ENCODE measurements at regions not wholly inside any gene's neighbourhood (a gene's known extent, or its start where the extent isn't known, plus 50 kb on each side); places are given as distances from the start of the nearest gene placed in this dataset.
A peak's percentile ranks its signal among the peaks of the same experiment; 100 is the strongest.
"Not testable (repeated sequence)": the region's sequence is repeated elsewhere in the genome, so short reads cannot be mapped to it uniquely, and the experiment has no call there.

DNA sequence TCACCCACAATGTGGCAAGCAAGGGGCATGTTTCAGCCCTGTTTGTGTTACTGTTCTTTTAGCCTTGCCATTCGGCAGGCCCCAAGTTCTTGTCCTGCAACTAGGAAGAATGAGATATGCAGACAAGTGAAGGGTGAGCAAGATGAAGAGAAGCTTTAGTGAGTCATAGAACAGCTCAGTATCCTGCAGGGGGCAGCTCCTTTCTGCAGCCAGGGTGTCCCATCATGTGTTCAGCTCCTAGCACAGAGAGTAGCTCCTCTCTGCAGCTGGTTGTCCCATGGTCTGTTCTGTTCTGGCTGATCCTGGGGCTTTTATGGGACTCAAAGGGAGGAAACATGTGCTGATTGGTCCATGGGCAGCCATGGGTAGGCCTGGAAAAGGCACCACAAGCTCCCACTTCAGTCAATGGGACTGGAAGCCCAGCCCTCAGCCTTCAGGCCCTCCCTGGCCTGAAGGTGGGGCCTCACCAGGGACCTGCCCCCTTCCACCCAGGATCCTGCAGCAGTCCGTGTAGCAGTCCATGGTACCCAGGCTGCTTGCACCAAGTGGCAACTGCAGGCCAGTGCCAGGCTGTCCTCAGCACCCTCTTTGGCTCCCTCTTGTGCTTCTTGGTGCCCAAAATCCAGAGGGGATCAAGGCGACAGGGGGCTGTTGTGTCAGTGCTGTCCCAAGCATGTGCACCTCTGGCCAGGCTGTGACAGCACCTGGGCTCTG lies 326.4 kb downstream of the NR4A2 start:
- DNase-seq (ENCODE audit: low spot score): peak; percentile 17

DNA sequence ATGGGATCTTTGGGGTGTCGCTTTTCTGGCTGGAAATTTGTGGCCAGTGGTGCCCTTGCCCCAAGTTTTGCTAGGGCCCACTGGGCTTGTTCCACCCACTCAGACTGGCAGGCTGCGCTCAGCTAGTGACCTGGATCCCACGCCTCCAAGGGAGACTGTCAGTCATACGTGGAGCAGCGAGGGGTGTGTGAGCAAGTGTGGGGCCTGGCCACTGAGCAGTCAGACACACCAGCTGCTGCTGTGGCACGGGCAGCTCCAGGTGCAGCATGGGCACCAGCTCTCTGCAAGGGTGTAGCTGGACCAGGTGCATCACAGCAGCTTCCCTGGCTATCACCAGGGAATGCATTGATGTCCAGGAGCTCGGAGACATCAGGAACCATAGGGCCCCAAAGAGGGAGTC lies 327.0 kb downstream of the NR4A2 start:
- no peak for DNase-seq (ENCODE audit: low spot score)

DNA sequence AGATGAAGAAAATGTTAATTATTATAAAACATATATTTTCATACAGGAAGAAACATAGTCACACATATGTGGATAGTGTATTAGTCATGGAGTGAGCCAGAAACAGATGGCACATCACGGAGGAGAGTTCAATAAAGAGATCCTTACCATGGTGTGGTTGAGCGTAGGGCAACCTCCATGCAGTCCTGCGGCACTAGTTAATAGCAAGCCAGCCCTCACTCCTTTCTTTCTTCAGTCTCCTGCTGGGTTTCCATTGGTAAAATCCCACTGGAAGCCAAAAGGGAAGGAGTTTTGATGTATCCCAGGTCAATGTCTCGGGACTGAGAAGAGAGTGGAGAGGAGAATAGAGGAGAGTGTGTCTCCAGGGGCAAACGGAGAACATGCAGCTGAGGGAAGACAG lies 328.1 kb downstream of the NR4A2 start:
- DNase-seq (ENCODE audit: low spot score): no peak

DNA sequence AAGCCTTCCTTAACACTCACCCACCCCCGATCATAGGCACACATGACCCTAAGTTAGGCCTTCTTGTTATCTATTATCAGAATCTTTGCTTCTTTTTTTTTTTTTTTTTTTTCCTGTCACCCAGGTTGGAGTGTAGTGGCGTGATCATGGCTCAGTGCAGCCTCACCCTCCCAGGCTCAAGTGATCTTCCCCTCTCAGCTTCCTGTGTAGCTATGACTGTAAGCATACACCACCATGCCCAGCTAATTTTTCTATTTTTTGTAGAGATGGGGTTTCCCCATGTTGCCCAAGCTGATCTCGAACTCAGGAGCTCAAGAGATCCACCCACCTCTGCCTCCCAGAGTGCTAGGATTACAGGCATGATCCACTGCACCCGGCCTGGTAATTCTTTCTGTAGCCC lies 328.7 kb downstream of the NR4A2 start:
- DNase-seq (ENCODE audit: low spot score): no peak

DNA sequence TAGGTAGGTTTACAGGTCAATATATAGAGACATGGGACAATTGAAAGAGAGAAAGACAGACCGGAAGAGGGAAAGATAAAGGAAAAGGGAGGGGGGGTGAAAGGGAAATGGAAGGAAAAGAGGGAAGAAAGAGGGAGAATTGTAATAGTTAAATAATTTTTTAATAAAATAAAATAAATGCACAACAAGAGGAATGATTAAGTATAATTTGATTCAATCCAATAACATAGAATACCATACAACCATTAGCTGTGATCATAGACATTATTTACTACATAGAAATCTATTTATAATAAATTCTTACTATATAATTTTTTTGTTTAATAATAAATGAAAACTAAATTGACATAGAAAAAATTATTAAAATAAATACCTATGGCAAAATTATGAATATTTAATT lies 330.7 kb downstream of the NR4A2 start:
- no peak for DNase-seq (ENCODE audit: low spot score)

DNA sequence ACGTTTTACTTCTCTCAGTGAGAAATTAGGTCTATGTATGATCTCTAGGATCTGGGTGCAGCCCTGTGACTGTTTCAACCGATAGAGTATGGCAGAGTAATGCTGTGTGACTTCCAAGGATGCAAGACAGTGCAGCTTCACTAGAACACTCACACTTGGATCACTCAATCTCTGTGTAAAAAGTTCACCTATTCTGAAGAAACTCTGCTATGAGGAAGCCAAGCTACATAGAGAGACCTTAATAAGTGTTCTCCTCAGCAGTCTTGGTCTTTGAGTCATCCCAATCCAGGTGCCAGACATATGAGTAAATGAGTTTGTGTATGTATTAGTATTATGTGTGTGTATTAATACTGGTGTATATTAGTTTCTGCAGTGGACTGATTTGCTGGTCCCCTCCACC lies 335.0 kb downstream of the NR4A2 start:
- DNase-seq (ENCODE audit: low spot score): no peak

GRCh38 chr2:155994315-155994714 lies 338.2 kb downstream of the NR4A2 start:
- no peak for DNase-seq (ENCODE audit: low spot score)

GRCh38 chr2:155983845-155984244 lies 348.7 kb downstream of the NR4A2 start:
- DNase-seq (ENCODE audit: low spot score): no peak

GRCh38 chr2:155982135-155982534 lies 350.4 kb downstream of the NR4A2 start:
- DNase-seq (ENCODE audit: low spot score): no peak

GRCh38 chr2:155980941-155981560 lies 351.5 kb downstream of the NR4A2 start:
- DNase-seq (ENCODE audit: low spot score): no peak

GRCh38 chr2:155975734-155976133 lies 356.8 kb downstream of the NR4A2 start:
- DNase-seq (ENCODE audit: low spot score): no peak

- DNase-seq (ENCODE audit: low spot score): no peak
These were observed 359.6 kb downstream of the NR4A2 start for GRCh38 chr2:155972916-155973315.

DNA sequence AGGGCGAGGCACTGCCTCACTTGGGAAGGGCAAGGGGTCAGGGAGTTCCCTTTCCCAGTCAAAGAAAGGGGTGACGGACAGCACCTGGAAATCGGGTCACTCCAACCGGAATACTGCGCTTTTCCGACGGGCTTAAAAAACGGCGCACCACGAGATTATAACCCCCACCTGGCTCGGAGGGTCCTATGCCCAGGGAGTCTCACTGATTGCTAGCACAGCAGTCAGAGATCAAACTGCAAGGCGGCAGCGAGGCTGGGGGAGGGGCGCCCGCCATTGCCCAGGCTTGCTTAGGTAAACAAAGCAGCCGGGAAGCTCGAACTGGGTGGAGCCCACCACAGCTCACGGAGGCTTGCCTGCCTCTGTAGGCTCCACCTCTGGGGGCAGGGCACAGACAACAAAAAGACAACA lies 366.5 kb downstream of the NR4A2 start:
- DNase-seq (ENCODE audit: low spot score): not testable (repeated sequence)

DNA sequence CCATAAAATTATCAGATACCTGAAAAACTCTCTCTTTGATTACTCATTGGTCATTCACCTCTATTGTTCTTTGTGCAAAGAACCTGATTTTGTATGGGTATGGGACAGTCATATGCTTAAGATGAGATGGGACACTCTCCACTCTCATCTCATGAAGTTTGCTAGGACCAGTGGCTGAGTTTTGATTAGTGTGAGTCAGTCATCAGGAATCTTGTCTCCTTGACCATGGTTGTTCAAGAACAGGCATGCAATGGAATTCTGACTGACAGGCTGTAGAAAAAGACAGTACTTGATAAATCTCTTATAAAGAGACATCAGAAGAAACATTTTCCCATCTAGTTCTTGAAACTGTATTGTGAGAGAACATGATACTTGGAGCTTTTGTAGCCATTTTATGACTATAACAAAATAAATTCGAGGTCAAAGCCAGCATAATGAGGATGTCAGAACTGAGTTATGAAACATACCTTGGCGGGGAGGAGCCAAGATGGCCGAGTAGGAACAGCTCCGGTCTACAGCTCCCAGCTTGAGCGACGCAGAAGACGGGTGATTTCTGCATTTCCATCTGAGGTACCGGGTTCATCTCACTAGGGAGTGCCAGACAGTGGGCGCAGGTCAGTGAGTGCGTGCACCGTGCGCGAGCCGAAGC lies 367.0 kb downstream of the NR4A2 start:
- no peak for DNase-seq (ENCODE audit: low spot score)

- DNase-seq (ENCODE audit: low spot score): no peak
These were observed 370.9 kb downstream of the NR4A2 start for GRCh38 chr2:155961641-155962040.

DNA sequence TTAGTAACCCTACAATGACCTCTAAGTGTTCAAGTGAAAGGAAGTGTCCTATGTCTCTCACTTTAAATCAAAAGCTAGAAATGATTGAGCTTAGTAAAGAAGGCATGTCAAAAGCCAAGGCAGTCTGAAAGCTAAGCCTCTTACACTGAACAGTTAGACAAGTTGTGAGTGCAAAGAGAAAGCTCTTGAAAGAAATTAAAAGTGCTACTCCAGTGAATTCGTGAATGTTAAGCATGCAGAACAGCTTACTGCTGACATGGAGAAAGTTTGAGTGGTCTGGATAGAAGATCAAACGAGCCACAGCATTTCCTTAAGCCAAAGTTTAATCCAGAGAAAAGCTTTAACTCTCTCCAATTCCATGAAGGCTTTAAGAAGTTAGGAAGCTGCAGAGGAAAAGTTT lies 373.7 kb downstream of the NR4A2 start:
- no peak for DNase-seq (ENCODE audit: low spot score)

GRCh38 chr2:155947069-155947468 lies 385.5 kb downstream of the NR4A2 start:
- no peak for DNase-seq (ENCODE audit: low spot score)

DNA sequence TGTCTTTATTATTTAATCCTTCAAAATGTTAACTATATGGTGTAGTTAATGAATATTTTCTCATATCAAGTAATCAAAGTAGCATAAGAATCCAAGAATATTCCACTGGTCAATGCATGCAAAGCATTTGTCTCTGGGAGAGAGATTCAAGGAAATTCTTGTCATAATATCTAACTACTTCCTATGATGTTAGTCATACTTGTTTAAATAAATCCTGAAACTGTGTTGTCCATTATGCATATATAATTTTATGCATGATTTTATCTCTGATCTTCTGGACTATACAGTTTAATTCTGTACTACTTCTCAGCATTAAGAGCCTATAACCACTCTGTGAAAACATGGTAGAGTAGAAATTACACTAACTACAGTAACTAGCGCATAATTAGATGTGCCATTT lies 388.3 kb downstream of the NR4A2 start:
- no peak for DNase-seq (ENCODE audit: low spot score)

GRCh38 chr2:155930312-155930711 lies 402.2 kb downstream of the NR4A2 start:
- DNase-seq (ENCODE audit: low spot score): no peak

- no peak for DNase-seq (ENCODE audit: low spot score)
These were observed 415.1 kb downstream of the NR4A2 start for GRCh38 chr2:155917380-155917779.

GRCh38 chr2:155913356-155913755 lies 419.2 kb downstream of the NR4A2 start:
- no peak for DNase-seq (ENCODE audit: low spot score)

DNA sequence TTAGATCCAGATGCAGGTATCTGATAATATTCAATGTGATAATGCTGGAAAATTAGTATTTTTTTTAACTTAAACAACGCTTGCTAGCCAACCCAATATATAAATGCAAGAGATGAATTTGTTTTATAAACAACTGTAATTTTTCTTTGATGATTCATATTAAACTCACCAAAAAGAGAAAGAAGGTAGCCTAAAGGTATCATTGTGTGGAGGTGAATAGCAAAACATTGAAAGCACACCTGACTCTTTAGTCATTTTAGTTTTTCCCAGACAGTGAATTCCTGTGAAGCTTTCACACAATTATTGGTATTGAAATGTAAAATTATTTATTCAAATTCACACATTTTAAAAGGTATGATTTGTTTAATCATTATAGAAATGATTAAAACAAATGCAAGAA lies 424.0 kb downstream of the NR4A2 start:
- no peak for DNase-seq (ENCODE audit: low spot score)

GRCh38 chr2:155907211-155907610 lies 425.3 kb downstream of the NR4A2 start:
- peak; percentile 17 for DNase-seq (ENCODE audit: low spot score)

Data from SK-N-DZ (cell line).